ENCODE measurements at regions not wholly inside any gene's neighbourhood (a gene's known extent, or its start where the extent isn't known, plus 50 kb on each side); places are given as distances from the start of the nearest gene placed in this dataset.

- DNase-seq: no peak
- ChIA-PET POLR2A (ENCODE audit: unreplicated experiment) (no interaction called here), CTCF (no interaction called here)
- Histone ChIP-seq H2AFZ (no peak overlapping the region), H4K20me1 (ENCODE audit: insufficient read depth) (no peaks in the 10 kb centered on the region), H3K9me3 (ENCODE audit: insufficient read depth, low read depth) (no peaks in the 10 kb centered on the region), H3K4me3 (no peak overlapping the region), H3F3A (ENCODE audit: insufficient read depth, low read depth) (no peaks in the 10 kb centered on the region), H3K36me3 (ENCODE audit: low read depth) (no peaks in the 10 kb centered on the region), H3K79me2 (ENCODE audit: low read depth) (no peaks in the 10 kb centered on the region), H3K27ac (no peak overlapping the region), H3K4me2 (no peak overlapping the region), H3K27me3 (ENCODE audit: insufficient read depth, low read depth) (no peaks in the 10 kb centered on the region), H3K4me1 (replicated peaks; ENCODE audit: insufficient read depth) (no peaks in the 10 kb centered on the region), H3K9me2 (ENCODE audit: insufficient read depth) (no peaks in the 10 kb centered on the region)
- no peak for TF ChIP-seq EZH2 (IDR thresholded peaks at IDR 0.05; ENCODE audit: low read depth)
- no peak for TF ChIP-seq CTCF (conservative IDR thresholded peaks at IDR 0.05)
- intact Hi-C loops (cut with micrococcal nuclease; ENCODE audit: unreplicated experiment): no loop called here
- no TSS peak for BruUV-seq (replicated peaks)
These were observed 622.1 kb upstream of the ARGLU1 start for GRCh38 chr13:107190065-107190464.

- DNase-seq: no peak
- Histone ChIP-seq H3K27me3 (ENCODE audit: insufficient read depth, low read depth) (no peaks in the 10 kb centered on the region), H3K79me2 (ENCODE audit: low read depth) (no peaks in the 10 kb centered on the region), H3K36me3 (ENCODE audit: low read depth) (no peaks in the 10 kb centered on the region), H3K9me3 (ENCODE audit: insufficient read depth, low read depth) (no peaks in the 10 kb centered on the region), H3F3A (ENCODE audit: insufficient read depth, low read depth) (no peaks in the 10 kb centered on the region), H2AFZ (no peak overlapping the region), H3K4me2 (no peak overlapping the region), H3K4me1 (replicated peaks; ENCODE audit: insufficient read depth) (no peaks in the 10 kb centered on the region), H3K27ac (no peak overlapping the region), H4K20me1 (ENCODE audit: insufficient read depth) (no peaks in the 10 kb centered on the region), H3K9me2 (ENCODE audit: insufficient read depth) (no peaks in the 10 kb centered on the region), H3K4me3 (no peak overlapping the region)
- BruUV-seq (replicated peaks): no TSS peak
- TF ChIP-seq EZH2 (IDR thresholded peaks at IDR 0.05; ENCODE audit: low read depth) (no peak), CTCF (conservative IDR thresholded peaks at IDR 0.05) (no peak)
- intact Hi-C loops (cut with micrococcal nuclease; ENCODE audit: unreplicated experiment): no loop called here
- POLR2A ChIA-PET (ENCODE audit: unreplicated experiment): no interaction called here
- CTCF ChIA-PET: no interaction called here
These were observed 618.0 kb upstream of the ARGLU1 start for GRCh38 chr13:107185889-107186288.

- intact Hi-C loops (cut with micrococcal nuclease; ENCODE audit: unreplicated experiment): no loop called here
- Histone ChIP-seq H2AFZ (0 out of 2 replicates have a peak overlapping the region, but pooled peaks have one; percentile 6), H3K4me3 (no peak overlapping the region), H3F3A (ENCODE audit: insufficient read depth, low read depth) (no peaks in the 10 kb centered on the region), H3K27ac (no peak overlapping the region), H3K36me3 (ENCODE audit: low read depth) (no peaks in the 10 kb centered on the region), H3K79me2 (ENCODE audit: low read depth) (no peaks in the 10 kb centered on the region), H3K4me1 (replicated peaks; ENCODE audit: insufficient read depth) (no peaks in the 10 kb centered on the region), H3K4me2 (no peak overlapping the region), H3K27me3 (ENCODE audit: insufficient read depth, low read depth) (no peaks in the 10 kb centered on the region), H3K9me3 (ENCODE audit: insufficient read depth, low read depth) (no peaks in the 10 kb centered on the region), H4K20me1 (ENCODE audit: insufficient read depth) (no peaks in the 10 kb centered on the region; the same call in 1 of the 2 replicates), H3K9me2 (ENCODE audit: insufficient read depth) (no peaks in the 10 kb centered on the region)
- no peak for DNase-seq
- TF ChIP-seq CTCF (conservative IDR thresholded peaks at IDR 0.05) (no peak), EZH2 (IDR thresholded peaks at IDR 0.05; ENCODE audit: low read depth) (no peak)
- no TSS peak for BruUV-seq (replicated peaks)
- CTCF ChIA-PET: no interaction called here
- POLR2A ChIA-PET (ENCODE audit: unreplicated experiment): no interaction called here
These were observed 602.5 kb upstream of the ARGLU1 start for GRCh38 chr13:107170270-107170931.
